ENCODE measurements at regions not wholly inside any gene's neighbourhood (a gene's known extent, or its start where the extent isn't known, plus 50 kb on each side); places are given as distances from the start of the nearest gene placed in this dataset.

- TF ChIP-seq CTCF (IDR thresholded peaks at IDR 0.05; ENCODE audit: borderline replicate concordance, extremely low read depth, low read length, poor library complexity, severe bottlenecking) (no peak), EZH2 (IDR thresholded peaks at IDR 0.05; ENCODE audit: borderline replicate concordance, low read depth, low read length, severe bottlenecking) (no peak)
These were observed 78.0 kb upstream of the SORCS3 start for GRCh38 chr10:104563051-104563450.
